K562 (cell line): ENCODE measurements at regions not wholly inside any gene's neighbourhood (a gene's known extent, or its start where the extent isn't known, plus 50 kb on each side); places are given as distances from the start of the nearest gene placed in this dataset.

ENCODE experiments used
- RBM17 ChIP-seq: fragments of 200-400 bp; formaldehyde crosslinking; IDR thresholded peaks from 2 replicates; pipeline ENCODE4 v1.6.1; 2017; ENCODE audit warnings: low read depth, mild to moderate bottlenecking, low read length, borderline replicate concordance
- TBL1XR1 ChIP-seq, 2 experiments: IDR thresholded peaks; 2 replicates each; pipeline ENCODE4 v1.6.1; 2012; ENCODE audit warnings: improper control_type of control experiment in 2 of 2, low read length in 2 of 2, mild to moderate bottlenecking in 1 of 2
- ZBTB40 ChIP-seq, 2 experiments: fragments of 450-650 bp in 1 of 2; sonication (generic) in 1 of 2; formaldehyde crosslinking in 1 of 2; IDR thresholded peaks; 2 replicates each; pipeline versions ENCODE4 v1.7.1 to v1.9.0; 2016 to 2022; ENCODE audit warnings: inconsistent platforms in 1 of 2, mild to moderate bottlenecking in 1 of 2, missing genetic modification reagents in 1 of 2
- TF ChIP-seq, protein P1 (sequence below): fragments of 450-650 bp; IDR thresholded peaks from 2 replicates; pipeline ENCODE4 v1.6.1; 2018; ENCODE audit warnings: mild to moderate bottlenecking, low read depth; ENCODE audit not compliant: partially characterized antibody

GRCh38 chr2:4556135-4556896 lies 852.9 kb downstream of the DCDC2C start (continued):
- TF ChIP-seq ZBTB40 (IDR thresholded peaks at IDR 0.05) = no peak
- no peak for TF ChIP-seq ZBTB40 (CRISPR knock-in tag; IDR thresholded peaks at IDR 0.05)
- no peak for TF ChIP-seq RBM17
- TF ChIP-seq TBL1XR1 (IDR thresholded peaks at IDR 0.05; ENCODE audit: low read length in 2 of 2) = no peak
- TF ChIP-seq, protein P1, sequence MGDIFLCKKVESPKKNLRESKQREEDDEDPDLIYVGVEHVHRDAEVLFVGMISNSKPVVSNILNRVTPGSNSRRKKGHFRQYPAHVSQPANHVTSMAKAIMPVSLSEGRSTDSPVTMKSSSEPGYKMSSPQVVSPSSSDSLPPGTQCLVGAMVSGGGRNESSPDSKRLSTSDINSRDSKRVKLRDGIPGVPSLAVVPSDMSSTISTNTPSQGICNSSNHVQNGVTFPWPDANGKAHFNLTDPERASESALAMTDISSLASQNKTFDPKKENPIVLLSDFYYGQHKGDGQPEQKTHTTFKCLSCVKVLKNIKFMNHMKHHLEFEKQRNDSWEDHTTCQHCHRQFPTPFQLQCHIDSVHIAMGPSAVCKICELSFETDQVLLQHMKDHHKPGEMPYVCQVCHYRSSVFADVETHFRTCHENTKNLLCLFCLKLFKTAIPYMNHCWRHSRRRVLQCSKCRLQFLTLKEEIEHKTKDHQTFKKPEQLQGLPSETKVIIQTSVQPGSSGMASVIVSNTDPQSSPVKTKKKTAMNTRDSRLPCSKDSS = no peak
- TF ChIP-seq, all 486 proteins: peak for 0
